IMR-90 (cell line): ENCODE measurements at regions not wholly inside any gene's neighbourhood (a gene's known extent, or its start where the extent isn't known, plus 50 kb on each side); places are given as distances from the start of the nearest gene placed in this dataset.

ENCODE experiments used
- ATAC-seq: fragments of 200-7000 bp; cut with Tn5 transposase; 2 replicates; pipeline ENCODE4 v1.9.1; 2020; ENCODE audit warnings: low read depth, mild to moderate bottlenecking, moderate library complexity
- BruUV-seq: library from RNA; stranded (reverse); fragments of 400-500 nt; replicated peaks from 2 replicates; lab custom pipeline; 2021; lab: Mats Ljungman, UMichigan
- CTCF ChIA-PET: fragments of 300-600 bp; formaldehyde crosslinking; extraction: SDS; loops from one replicate; lab custom pipeline; 2021; ENCODE audit warnings: antibody characterized with exemption; lab: Yijun Ruan, JAX
- POLR2A ChIA-PET: fragments of 300-600 bp; sonication (Branson Sonifier 250); formaldehyde crosslinking; loops from one replicate; lab custom pipeline; 2022; ENCODE audit warnings: antibody characterized with exemption; ENCODE audit not compliant: unreplicated experiment; lab: Charles Lee
- DNase-seq: peaks from one replicate; pipeline ENCODE4 v3.0.0; 2013
- H2AFZ ChIP-seq: replicated peaks from 2 replicates; pipeline ENCODE3; 2013; ENCODE audit warnings: low read length, mild to moderate bottlenecking; ENCODE audit not compliant: poor library complexity
- H2AK5ac ChIP-seq: 2 replicates; pipeline ENCODE4 v1.6.1; 2013; ENCODE audit warnings: low read depth, low read length, inconsistent platforms
- H2AK9ac ChIP-seq: replicated peaks from 2 replicates; pipeline ENCODE3; 2013; ENCODE audit warnings: mild to moderate bottlenecking, low read depth, low read length, moderate library complexity; ENCODE audit not compliant: poor library complexity
- H2BK120ac ChIP-seq: 2 replicates; pipeline ENCODE4 v1.6.1; 2013; ENCODE audit warnings: low read depth, low read length, inconsistent platforms
- H2BK15ac ChIP-seq: 3 replicates; pipeline ENCODE4 v1.6.1; 2013; ENCODE audit warnings: low read depth, low read length, inconsistent platforms
- H2BK20ac ChIP-seq: 2 replicates; pipeline ENCODE4 v1.6.1; 2013; ENCODE audit warnings: low read depth, mild to moderate bottlenecking, inconsistent platforms, low read length, moderate library complexity
- H2BK5ac ChIP-seq: 2 replicates; pipeline ENCODE4 v1.6.1; 2013; ENCODE audit warnings: mild to moderate bottlenecking, low read depth, low read length, inconsistent platforms; ENCODE audit not compliant: poor library complexity, severe bottlenecking
- H3K14ac ChIP-seq: replicated peaks from 2 replicates; pipeline ENCODE4 v1.6.1; 2013; ENCODE audit warnings: low read depth, low read length, inconsistent platforms
- H3K18ac ChIP-seq: 2 replicates; pipeline ENCODE4 v1.6.1; 2013; ENCODE audit warnings: low read depth, low read length, control low read depth
- H3K23ac ChIP-seq: 2 replicates; pipeline ENCODE4 v1.6.1; 2013; ENCODE audit warnings: low read depth, low read length, inconsistent platforms
- H3K27ac ChIP-seq: 2 replicates; pipeline ENCODE4 v1.5.1; 2013; ENCODE audit warnings: mild to moderate bottlenecking, control low read depth, low read length; ENCODE audit not compliant: insufficient read depth
- H3K27me3 ChIP-seq: 2 replicates; pipeline ENCODE4 v1.6.1; 2013; ENCODE audit warnings: low read length; ENCODE audit not compliant: control insufficient read depth, insufficient read depth
- H3K36me3 ChIP-seq: 2 replicates; pipeline ENCODE4 v1.6.1; 2013; ENCODE audit warnings: low read length, mixed read lengths; ENCODE audit not compliant: control insufficient read depth, insufficient read depth
- H3K4ac ChIP-seq: 2 replicates; pipeline ENCODE4 v1.6.1; 2013; ENCODE audit warnings: low read depth, low read length, inconsistent platforms
- H3K4me1 ChIP-seq: 2 replicates; pipeline ENCODE4 v1.6.1; 2013; ENCODE audit warnings: low read length, mixed read lengths; ENCODE audit not compliant: control insufficient read depth, insufficient read depth
- H3K4me2 ChIP-seq: 2 replicates; pipeline ENCODE4 v1.6.1; 2013; ENCODE audit warnings: low read depth, mild to moderate bottlenecking, control low read depth, low read length, moderate library complexity
- H3K4me3 ChIP-seq: 2 replicates; pipeline ENCODE4 v1.5.1; 2013; ENCODE audit warnings: low read depth, mild to moderate bottlenecking, control low read depth, low read length, moderate library complexity; ENCODE audit not compliant: insufficient read depth
- H3K56ac ChIP-seq: 2 replicates; pipeline ENCODE4 v1.6.1; 2013; ENCODE audit warnings: low read length, inconsistent platforms; ENCODE audit not compliant: insufficient read depth; ENCODE audit errors: extremely low read depth
- H3K79me1 ChIP-seq, 2 experiments: 2 replicates each; pipeline ENCODE4 v1.6.1; 2013; ENCODE audit warnings: low read length in 2 of 2, inconsistent platforms in 1 of 2, low read depth in 1 of 2
- H3K9ac ChIP-seq: 2 replicates; pipeline ENCODE4 v1.6.1; 2013; ENCODE audit warnings: low read depth, low read length, control low read depth
- H3K9me1 ChIP-seq: 2 replicates; pipeline ENCODE4 v1.6.1; 2013; ENCODE audit warnings: low read length, inconsistent platforms; ENCODE audit not compliant: insufficient read depth
- H3K9me3 ChIP-seq: 2 replicates; pipeline ENCODE4 v1.6.1; 2013; ENCODE audit warnings: low read length; ENCODE audit not compliant: control insufficient read depth, insufficient read depth
- H4K20me1 ChIP-seq: 2 replicates; pipeline ENCODE4 v1.6.1; 2013; ENCODE audit warnings: low read length, inconsistent platforms; ENCODE audit not compliant: insufficient read depth
- H4K5ac ChIP-seq: 2 replicates; pipeline ENCODE4 v1.6.1; 2013; ENCODE audit warnings: mild to moderate bottlenecking, low read depth, low read length, control low read depth
- H4K8ac ChIP-seq, 2 experiments: 2 replicates each; pipeline ENCODE4 v1.6.1; 2013; ENCODE audit warnings: low read depth in 2 of 2, low read length in 2 of 2, control low read depth in 1 of 2, inconsistent platforms in 1 of 2
- H4K91ac ChIP-seq: 2 replicates; pipeline ENCODE4 v1.6.1; 2013; ENCODE audit warnings: low read depth, low read length, inconsistent platforms; ENCODE audit not compliant: insufficient read depth
- BHLHE40 ChIP-seq: fragments of 150-350 bp; IDR thresholded peaks from 2 replicates; pipeline ENCODE4 v1.6.1; 2016; ENCODE audit warnings: mild to moderate bottlenecking, low read depth, low read length
- CEBPB ChIP-seq: IDR thresholded peaks from 2 replicates; pipeline ENCODE4 v1.6.1; 2012; ENCODE audit warnings: low read depth, low read length, improper control_type of control experiment
- MAFK ChIP-seq: IDR thresholded peaks from 2 replicates; pipeline ENCODE4 v1.6.1; 2012; ENCODE audit warnings: low read depth, low read length, improper control_type of control experiment
- MAZ ChIP-seq: IDR thresholded peaks from 2 replicates; pipeline ENCODE4 v1.6.1; 2012; ENCODE audit warnings: low read depth, mild to moderate bottlenecking, low read length, improper control_type of control experiment, moderate library complexity, borderline replicate concordance
- MXI1 ChIP-seq: IDR thresholded peaks from 2 replicates; pipeline ENCODE4 v1.6.1; 2012; ENCODE audit warnings: low read depth, mild to moderate bottlenecking, low read length, moderate library complexity, borderline replicate concordance
- RAD21 ChIP-seq: IDR thresholded peaks from 2 replicates; pipeline ENCODE4 v1.6.1; 2012; ENCODE audit warnings: low read length, improper control_type of control experiment
- RCOR1 ChIP-seq: IDR thresholded peaks from 2 replicates; pipeline ENCODE4 v1.6.1; 2012; ENCODE audit warnings: mild to moderate bottlenecking, low read length, improper control_type of control experiment; ENCODE audit not compliant: insufficient replicate concordance
- RFX5 ChIP-seq: IDR thresholded peaks from 2 replicates; pipeline ENCODE4 v1.8.0; 2012; ENCODE audit warnings: low read depth, mild to moderate bottlenecking, low read length, moderate library complexity
- SMC3 ChIP-seq: fragments of 150-350 bp; IDR thresholded peaks from 2 replicates; pipeline ENCODE4 v1.6.1; 2016; ENCODE audit warnings: low read depth, mild to moderate bottlenecking, antibody characterized with exemption, low read length, moderate library complexity
- WGBS, 2 experiments: methylation state at CpG; one replicate each; pipeline versions ENCODE4 v1.1.5 to v1.1.7; 2013; ENCODE audit warnings: missing lambda C conversion rate in 2 of 2; ENCODE audit not compliant: insufficient read length in 1 of 2; ENCODE audit errors: extremely low coverage in 2 of 2; 5-methylcytosine and 5-hydroxymethylcytosine counted together
- dilution Hi-C: fragments of 300-500 bp; cut with HindIII; formaldehyde crosslinking; loops from one replicate; pipeline ENCODE4 v1.14.3; 2018; ENCODE audit warnings: low sequenced_read_pairs; ENCODE audit not compliant: unreplicated experiment
- in situ Hi-C: fragments of 300-500 bp; cut with MboI; formaldehyde crosslinking; loops from 3 replicates; pipeline ENCODE4 v1.14.3; 2019; ENCODE audit warnings: low sequenced_read_pairs, inconsistent platforms, mixed read lengths
- intact Hi-C: fragments of 100-400 bp; cut with micrococcal nuclease; formaldehyde crosslinking; loops from 2 replicates; pipeline ENCODE4 v1.10.0; 2022
- TF ChIP-seq, protein P1 (sequence below): fragments of 150-350 bp; IDR thresholded peaks from 2 replicates; pipeline ENCODE4 v1.6.1; 2017; ENCODE audit warnings: mild to moderate bottlenecking, antibody characterized with exemption, low read length, low read depth
- TF ChIP-seq, protein P2 (sequence below): fragments of 150-350 bp; IDR thresholded peaks from 2 replicates; pipeline ENCODE4 v1.6.1; 2016; ENCODE audit warnings: low read depth, mild to moderate bottlenecking, low read length, moderate library complexity, borderline replicate concordance
- TF ChIP-seq, protein P3 (sequence below): conservative IDR thresholded peaks from 2 replicates; pipeline ENCODE4 v1.5.1; 2012; ENCODE audit warnings: mild to moderate bottlenecking, low read depth, low read length, improper control_type of control experiment

DNA sequence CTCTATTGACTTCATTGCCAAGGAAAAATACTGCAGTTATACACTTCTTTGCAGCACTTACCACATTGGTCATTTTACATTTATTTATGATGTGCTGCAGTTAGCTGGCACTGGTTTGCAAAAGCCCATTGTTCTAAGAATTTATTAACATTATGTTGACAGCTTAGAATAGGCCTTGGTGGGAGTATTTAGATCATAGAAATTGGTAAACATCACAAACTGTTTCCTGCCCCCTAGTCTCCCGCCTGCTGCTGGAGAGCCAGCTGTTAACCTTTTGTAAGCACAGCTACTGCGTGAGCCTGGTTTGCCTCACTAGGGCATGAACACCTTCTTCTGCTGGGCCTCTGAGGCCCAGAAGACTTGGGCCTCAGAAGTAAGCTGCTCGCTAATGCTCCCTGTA is 651.4 kb upstream of the GOT2 start:
- Histone ChIP-seq H3K27ac (no peak overlapping the region), H3K36me3 (no peaks in the 10 kb centered on the region), H3K14ac (no peak overlapping the region), H2BK5ac (no peak overlapping the region), H3K9me3 (0 out of 2 replicates have a peak, but pooled peaks cover 1% of the 10 kb centered on the region), H3K4me3 (no peak overlapping the region), H2BK20ac (no peak overlapping the region), H3K9ac (no peak overlapping the region), H4K8ac (no peak overlapping the region), H3K27me3 (no peaks in the 10 kb centered on the region), H2AK5ac (no peak overlapping the region), H2AFZ (no peak overlapping the region), H4K91ac (no peak overlapping the region), H3K18ac (no peak overlapping the region), H2BK120ac (no peak overlapping the region), H4K20me1 (no peaks in the 10 kb centered on the region), H2AK9ac (no peak overlapping the region), H2BK15ac (no peak overlapping the region), H3K4me1 (no peaks in the 10 kb centered on the region), H3K9me1 (no peaks in the 10 kb centered on the region), H3K23ac (no peak overlapping the region), H3K4ac (no peak overlapping the region), H3K4me2 (no peak overlapping the region), H4K5ac (no peak overlapping the region), H3K56ac (no peak overlapping the region), H3K79me1 (no peaks in the 10 kb centered on the region)
- no TSS peak for BruUV-seq
- WGBS, 2 experiments: 33% methylated on average over 1 of the region's 3 CpGs; no CpG with 5 or more reads in 1 of the 2 experiments
- ATAC-seq (peak; percentile 34), DNase-seq (no peak)
- POLR2A ChIA-PET: no interaction called here
- intact Hi-C loops: no loop called here
- in situ Hi-C loops: no loop called here
- dilution Hi-C loops: no loop called here
- no peak for TF ChIP-seq MAZ
- TF ChIP-seq BHLHE40: no peak
- no peak for TF ChIP-seq RCOR1
- no peak for TF ChIP-seq SMC3
- TF ChIP-seq, protein P1, sequence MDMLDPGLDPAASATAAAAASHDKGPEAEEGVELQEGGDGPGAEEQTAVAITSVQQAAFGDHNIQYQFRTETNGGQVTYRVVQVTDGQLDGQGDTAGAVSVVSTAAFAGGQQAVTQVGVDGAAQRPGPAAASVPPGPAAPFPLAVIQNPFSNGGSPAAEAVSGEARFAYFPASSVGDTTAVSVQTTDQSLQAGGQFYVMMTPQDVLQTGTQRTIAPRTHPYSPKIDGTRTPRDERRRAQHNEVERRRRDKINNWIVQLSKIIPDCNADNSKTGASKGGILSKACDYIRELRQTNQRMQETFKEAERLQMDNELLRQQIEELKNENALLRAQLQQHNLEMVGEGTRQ: no peak
- TF ChIP-seq, protein P2, sequence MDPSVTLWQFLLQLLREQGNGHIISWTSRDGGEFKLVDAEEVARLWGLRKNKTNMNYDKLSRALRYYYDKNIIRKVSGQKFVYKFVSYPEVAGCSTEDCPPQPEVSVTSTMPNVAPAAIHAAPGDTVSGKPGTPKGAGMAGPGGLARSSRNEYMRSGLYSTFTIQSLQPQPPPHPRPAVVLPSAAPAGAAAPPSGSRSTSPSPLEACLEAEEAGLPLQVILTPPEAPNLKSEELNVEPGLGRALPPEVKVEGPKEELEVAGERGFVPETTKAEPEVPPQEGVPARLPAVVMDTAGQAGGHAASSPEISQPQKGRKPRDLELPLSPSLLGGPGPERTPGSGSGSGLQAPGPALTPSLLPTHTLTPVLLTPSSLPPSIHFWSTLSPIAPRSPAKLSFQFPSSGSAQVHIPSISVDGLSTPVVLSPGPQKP: no peak
- no peak for TF ChIP-seq MAFK
- TF ChIP-seq, protein P3, sequence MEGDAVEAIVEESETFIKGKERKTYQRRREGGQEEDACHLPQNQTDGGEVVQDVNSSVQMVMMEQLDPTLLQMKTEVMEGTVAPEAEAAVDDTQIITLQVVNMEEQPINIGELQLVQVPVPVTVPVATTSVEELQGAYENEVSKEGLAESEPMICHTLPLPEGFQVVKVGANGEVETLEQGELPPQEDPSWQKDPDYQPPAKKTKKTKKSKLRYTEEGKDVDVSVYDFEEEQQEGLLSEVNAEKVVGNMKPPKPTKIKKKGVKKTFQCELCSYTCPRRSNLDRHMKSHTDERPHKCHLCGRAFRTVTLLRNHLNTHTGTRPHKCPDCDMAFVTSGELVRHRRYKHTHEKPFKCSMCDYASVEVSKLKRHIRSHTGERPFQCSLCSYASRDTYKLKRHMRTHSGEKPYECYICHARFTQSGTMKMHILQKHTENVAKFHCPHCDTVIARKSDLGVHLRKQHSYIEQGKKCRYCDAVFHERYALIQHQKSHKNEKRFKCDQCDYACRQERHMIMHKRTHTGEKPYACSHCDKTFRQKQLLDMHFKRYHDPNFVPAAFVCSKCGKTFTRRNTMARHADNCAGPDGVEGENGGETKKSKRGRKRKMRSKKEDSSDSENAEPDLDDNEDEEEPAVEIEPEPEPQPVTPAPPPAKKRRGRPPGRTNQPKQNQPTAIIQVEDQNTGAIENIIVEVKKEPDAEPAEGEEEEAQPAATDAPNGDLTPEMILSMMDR: no peak
- TF ChIP-seq CEBPB: no peak
- TF ChIP-seq MXI1: no peak
- no peak for TF ChIP-seq RFX5
- no peak for TF ChIP-seq RAD21
- CTCF ChIA-PET: no interaction called here
